ENCODE measurements at regions not wholly inside any gene's neighbourhood (a gene's known extent, or its start where the extent isn't known, plus 50 kb on each side); places are given as distances from the start of the nearest gene placed in this dataset.

- H3F3A ChIP-seq (ENCODE audit: control insufficient read depth, insufficient read depth), result no peaks in the 10 kb centered on the region
- no peaks in the 10 kb centered on the region for H3K9me2 ChIP-seq (replicated peaks; ENCODE audit: control insufficient read depth, low read length)
- H3K9me3 ChIP-seq (ENCODE audit: control insufficient read depth, insufficient read depth, low read length), result peaks cover 12% of the 10 kb centered on the region; the same call in 1 of the 2 replicates
- TF ChIP-seq EZH2phosphoT487 (IDR thresholded peaks at IDR 0.05; ENCODE audit: borderline replicate concordance, low read length), result no peak
- TF ChIP-seq, protein P1, sequence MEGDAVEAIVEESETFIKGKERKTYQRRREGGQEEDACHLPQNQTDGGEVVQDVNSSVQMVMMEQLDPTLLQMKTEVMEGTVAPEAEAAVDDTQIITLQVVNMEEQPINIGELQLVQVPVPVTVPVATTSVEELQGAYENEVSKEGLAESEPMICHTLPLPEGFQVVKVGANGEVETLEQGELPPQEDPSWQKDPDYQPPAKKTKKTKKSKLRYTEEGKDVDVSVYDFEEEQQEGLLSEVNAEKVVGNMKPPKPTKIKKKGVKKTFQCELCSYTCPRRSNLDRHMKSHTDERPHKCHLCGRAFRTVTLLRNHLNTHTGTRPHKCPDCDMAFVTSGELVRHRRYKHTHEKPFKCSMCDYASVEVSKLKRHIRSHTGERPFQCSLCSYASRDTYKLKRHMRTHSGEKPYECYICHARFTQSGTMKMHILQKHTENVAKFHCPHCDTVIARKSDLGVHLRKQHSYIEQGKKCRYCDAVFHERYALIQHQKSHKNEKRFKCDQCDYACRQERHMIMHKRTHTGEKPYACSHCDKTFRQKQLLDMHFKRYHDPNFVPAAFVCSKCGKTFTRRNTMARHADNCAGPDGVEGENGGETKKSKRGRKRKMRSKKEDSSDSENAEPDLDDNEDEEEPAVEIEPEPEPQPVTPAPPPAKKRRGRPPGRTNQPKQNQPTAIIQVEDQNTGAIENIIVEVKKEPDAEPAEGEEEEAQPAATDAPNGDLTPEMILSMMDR (IDR thresholded peaks at IDR 0.05; ENCODE audit: low read depth, low read length, poor library complexity, severe bottlenecking), result no peak
- no peaks in the 10 kb centered on the region for H3K27me3 ChIP-seq (ENCODE audit: control insufficient read depth, low read length)
- H3K27ac ChIP-seq (ENCODE audit: low read depth, low read length), result no peak overlapping the region
- H3K4me2 ChIP-seq (ENCODE audit: low read length), result no peak overlapping the region
- H4K20me1 ChIP-seq (ENCODE audit: control insufficient read depth, insufficient read depth, low read depth, low read length), result no peaks in the 10 kb centered on the region
- no peaks in the 10 kb centered on the region for H3K79me2 ChIP-seq (ENCODE audit: control insufficient read depth, low read length)
- H3K36me3 ChIP-seq (ENCODE audit: control insufficient read depth, low read length), result no peaks in the 10 kb centered on the region
- no peak overlapping the region for H3K4me3 ChIP-seq (ENCODE audit: low read length)
- no peaks in the 10 kb centered on the region for H3K4me1 ChIP-seq (ENCODE audit: control insufficient read depth, low read length)
Observed at GRCh38 chr2:172198908-172199307, 96.2 kb upstream of the DLX2 start.

GRCh38 chr2:172200495-172201085 is 97.9 kb upstream of the DLX2 start:
- H3K4me1 ChIP-seq (ENCODE audit: control insufficient read depth, low read length), result no peaks in the 10 kb centered on the region
- H3K9me2 ChIP-seq (replicated peaks; ENCODE audit: control insufficient read depth, low read length), result no peaks in the 10 kb centered on the region
- H3K4me3 ChIP-seq (ENCODE audit: low read length), result no peak overlapping the region
- no peaks in the 10 kb centered on the region for H3K36me3 ChIP-seq (ENCODE audit: control insufficient read depth, low read length)
- H3F3A ChIP-seq (ENCODE audit: control insufficient read depth, insufficient read depth), result no peaks in the 10 kb centered on the region
- H4K20me1 ChIP-seq (ENCODE audit: control insufficient read depth, insufficient read depth, low read depth, low read length), result no peaks in the 10 kb centered on the region
- no peak overlapping the region for H3K4me2 ChIP-seq (ENCODE audit: low read length)
- no peaks in the 10 kb centered on the region for H3K27me3 ChIP-seq (ENCODE audit: control insufficient read depth, low read length)
- TF ChIP-seq, protein P1 (IDR thresholded peaks at IDR 0.05; ENCODE audit: low read depth, low read length, poor library complexity, severe bottlenecking), result peak; percentile 52
- no peak for TF ChIP-seq EZH2phosphoT487 (IDR thresholded peaks at IDR 0.05; ENCODE audit: borderline replicate concordance, low read length)
- H3K27ac ChIP-seq (ENCODE audit: low read depth, low read length), result no peak overlapping the region
- peaks cover 12% of the 10 kb centered on the region; the same call in 1 of the 2 replicates for H3K9me3 ChIP-seq (ENCODE audit: control insufficient read depth, insufficient read depth, low read length)
- no peaks in the 10 kb centered on the region for H3K79me2 ChIP-seq (ENCODE audit: control insufficient read depth, low read length)

- H3K9me3 ChIP-seq (ENCODE audit: control insufficient read depth, insufficient read depth, low read length), result peaks cover 9% of the 10 kb centered on the region; the same call in 1 of the 2 replicates
- TF ChIP-seq, protein P1 (IDR thresholded peaks at IDR 0.05; ENCODE audit: low read depth, low read length, poor library complexity, severe bottlenecking), result no peak
- no peak for TF ChIP-seq EZH2phosphoT487 (IDR thresholded peaks at IDR 0.05; ENCODE audit: borderline replicate concordance, low read length)
- H3K9me2 ChIP-seq (replicated peaks; ENCODE audit: control insufficient read depth, low read length), result no peaks in the 10 kb centered on the region
- no peaks in the 10 kb centered on the region for H3K4me1 ChIP-seq (ENCODE audit: control insufficient read depth, low read length)
- no peaks in the 10 kb centered on the region for H3K79me2 ChIP-seq (ENCODE audit: control insufficient read depth, low read length)
- H3K36me3 ChIP-seq (ENCODE audit: control insufficient read depth, low read length), result no peaks in the 10 kb centered on the region
- no peak overlapping the region for H3K4me2 ChIP-seq (ENCODE audit: low read length)
- no peak overlapping the region for H3K4me3 ChIP-seq (ENCODE audit: low read length)
- H4K20me1 ChIP-seq (ENCODE audit: control insufficient read depth, insufficient read depth, low read depth, low read length), result no peaks in the 10 kb centered on the region
- no peaks in the 10 kb centered on the region; the same call in 1 of the 2 replicates for H3K27me3 ChIP-seq (ENCODE audit: control insufficient read depth, low read length)
- H3K27ac ChIP-seq (ENCODE audit: low read depth, low read length), result no peak overlapping the region
- no peaks in the 10 kb centered on the region for H3F3A ChIP-seq (ENCODE audit: control insufficient read depth, insufficient read depth)
Observed at GRCh38 chr2:172204309-172204708, 101.6 kb upstream of the DLX2 start.
